T-helper 2 cell treated with Interferon-gamma antibody and Interleukin-4, amounts not matched to agents 5 μg/mL and 100 μg/mL, for 36 hours (primary cell): ENCODE measurements at regions not wholly inside any gene's neighbourhood (a gene's known extent, or its start where the extent isn't known, plus 50 kb on each side); places are given as distances from the start of the nearest gene placed in this dataset.

ENCODE experiments used
- DNase-seq: peaks from one replicate; pipeline ENCODE4 v3.0.0; 2021; ENCODE audit warnings: low spot score
- H3K27ac Mint-ChIP-seq: one replicate; pipeline ENCODE4 v1.8.0; 2021; ENCODE audit warnings: mild to moderate bottlenecking, mixed read lengths
- H3K27me3 Mint-ChIP-seq: one replicate; pipeline ENCODE4 v1.8.0; 2021; ENCODE audit warnings: low read depth, mixed read lengths
- H3K36me3 Mint-ChIP-seq: one replicate; pipeline ENCODE4 v1.8.0; 2021; ENCODE audit warnings: low read depth, mixed read lengths
- H3K4me1 Mint-ChIP-seq: one replicate; pipeline ENCODE4 v1.8.0; 2021; ENCODE audit warnings: low read depth, mixed read lengths
- H3K4me3 Mint-ChIP-seq: one replicate; pipeline ENCODE4 v1.8.0; 2022; ENCODE audit warnings: mild to moderate bottlenecking, moderate library complexity, mixed read lengths
- H3K9me3 Mint-ChIP-seq: one replicate; pipeline ENCODE4 v1.8.0; 2021; ENCODE audit warnings: mixed read lengths

GRCh38 chr1:213898684-213899083 is 89.1 kb upstream of the PROX1 start:
- H3K36me3 Mint-ChIP-seq: no peaks in the 10 kb centered on the region
- H3K27me3 Mint-ChIP-seq: no peaks in the 10 kb centered on the region
- H3K4me3 Mint-ChIP-seq: no peak overlapping the region
- no peaks in the 10 kb centered on the region for H3K9me3 Mint-ChIP-seq
- DNase-seq: no peak
- H3K4me1 Mint-ChIP-seq: no peaks in the 10 kb centered on the region
- no peak overlapping the region for H3K27ac Mint-ChIP-seq

- DNase-seq: no peak
- Mint-ChIP-seq H3K27ac (no peak overlapping the region), H3K9me3 (no peaks in the 10 kb centered on the region), H3K4me1 (no peaks in the 10 kb centered on the region), H3K36me3 (no peaks in the 10 kb centered on the region), H3K27me3 (no peaks in the 10 kb centered on the region), H3K4me3 (no peak overlapping the region)
Observed at GRCh38 chr1:213899413-213899812, 88.4 kb upstream of the PROX1 start.

- no peaks in the 10 kb centered on the region for H3K27me3 Mint-ChIP-seq
- no peaks in the 10 kb centered on the region for H3K36me3 Mint-ChIP-seq
- no peak overlapping the region for H3K27ac Mint-ChIP-seq
- H3K4me1 Mint-ChIP-seq: no peaks in the 10 kb centered on the region
- no peak for DNase-seq
- no peak overlapping the region for H3K4me3 Mint-ChIP-seq
- no peaks in the 10 kb centered on the region for H3K9me3 Mint-ChIP-seq
Observed at GRCh38 chr1:213905344-213905743, 82.4 kb upstream of the PROX1 start.

- Mint-ChIP-seq H3K27me3 (no peaks in the 10 kb centered on the region), H3K9me3 (no peaks in the 10 kb centered on the region), H3K27ac (no peak overlapping the region), H3K36me3 (no peaks in the 10 kb centered on the region), H3K4me1 (no peaks in the 10 kb centered on the region), H3K4me3 (no peak overlapping the region)
- DNase-seq: no peak
Observed at GRCh38 chr1:213908521-213908920, 79.3 kb upstream of the PROX1 start.

GRCh38 chr1:213914392-213914791 is 73.4 kb upstream of the PROX1 start:
- Mint-ChIP-seq H3K4me1 (peaks cover 2% of the 10 kb centered on the region), H3K9me3 (no peaks in the 10 kb centered on the region), H3K36me3 (no peaks in the 10 kb centered on the region), H3K27ac (no peak overlapping the region), H3K4me3 (no peak overlapping the region), H3K27me3 (no peaks in the 10 kb centered on the region)
- no peak for DNase-seq

GRCh38 chr1:213921311-213921710 is 66.5 kb upstream of the PROX1 start:
- Mint-ChIP-seq H3K36me3 (no peaks in the 10 kb centered on the region), H3K27me3 (no peaks in the 10 kb centered on the region), H3K9me3 (no peaks in the 10 kb centered on the region), H3K27ac (no peak overlapping the region), H3K4me1 (no peaks in the 10 kb centered on the region), H3K4me3 (no peak overlapping the region)
- DNase-seq: no peak

- Mint-ChIP-seq H3K4me3 (no peak overlapping the region), H3K27me3 (no peaks in the 10 kb centered on the region), H3K27ac (no peak overlapping the region), H3K9me3 (no peaks in the 10 kb centered on the region), H3K4me1 (no peaks in the 10 kb centered on the region), H3K36me3 (no peaks in the 10 kb centered on the region)
- DNase-seq: no peak
Observed at GRCh38 chr1:213921712-213922111, 66.1 kb upstream of the PROX1 start.

GRCh38 chr1:213925531-213926182 is 62.1 kb upstream of the PROX1 start:
- Mint-ChIP-seq H3K27me3 (no peaks in the 10 kb centered on the region), H3K36me3 (no peaks in the 10 kb centered on the region), H3K4me1 (no peaks in the 10 kb centered on the region), H3K9me3 (no peaks in the 10 kb centered on the region), H3K4me3 (no peak overlapping the region), H3K27ac (no peak overlapping the region)
- no peak for DNase-seq

- DNase-seq: no peak
- Mint-ChIP-seq H3K4me3 (no peak overlapping the region), H3K4me1 (no peaks in the 10 kb centered on the region), H3K27ac (no peak overlapping the region), H3K36me3 (no peaks in the 10 kb centered on the region), H3K27me3 (no peaks in the 10 kb centered on the region), H3K9me3 (no peaks in the 10 kb centered on the region)
Observed at GRCh38 chr1:213927846-213928245, 59.9 kb upstream of the PROX1 start.

GRCh38 chr1:213929398-213929797 is 58.4 kb upstream of the PROX1 start:
- H3K27me3 Mint-ChIP-seq: no peaks in the 10 kb centered on the region
- no peak for DNase-seq
- H3K27ac Mint-ChIP-seq: no peak overlapping the region
- H3K36me3 Mint-ChIP-seq: no peaks in the 10 kb centered on the region
- no peak overlapping the region for H3K4me3 Mint-ChIP-seq
- H3K9me3 Mint-ChIP-seq: no peaks in the 10 kb centered on the region
- H3K4me1 Mint-ChIP-seq: no peaks in the 10 kb centered on the region

- no peaks in the 10 kb centered on the region for H3K36me3 Mint-ChIP-seq
- no peak overlapping the region for H3K4me3 Mint-ChIP-seq
- H3K27me3 Mint-ChIP-seq: no peaks in the 10 kb centered on the region
- no peaks in the 10 kb centered on the region for H3K4me1 Mint-ChIP-seq
- no peaks in the 10 kb centered on the region for H3K9me3 Mint-ChIP-seq
- DNase-seq: no peak
- H3K27ac Mint-ChIP-seq: no peak overlapping the region
Observed at GRCh38 chr1:213931836-213932235, 55.9 kb upstream of the PROX1 start.

- Mint-ChIP-seq H3K27me3 (no peaks in the 10 kb centered on the region), H3K9me3 (no peaks in the 10 kb centered on the region), H3K27ac (no peak overlapping the region), H3K36me3 (no peaks in the 10 kb centered on the region), H3K4me1 (no peaks in the 10 kb centered on the region), H3K4me3 (no peak overlapping the region)
- no peak for DNase-seq
Observed at GRCh38 chr1:213933336-213933735, 54.4 kb upstream of the PROX1 start.

GRCh38 chr1:213934649-213935048 is 53.1 kb upstream of the PROX1 start:
- Mint-ChIP-seq H3K4me1 (no peaks in the 10 kb centered on the region), H3K27me3 (no peaks in the 10 kb centered on the region), H3K36me3 (no peaks in the 10 kb centered on the region), H3K9me3 (no peaks in the 10 kb centered on the region), H3K4me3 (no peak overlapping the region), H3K27ac (no peak overlapping the region)
- DNase-seq: no peak

GRCh38 chr1:213936571-213936970 is 51.2 kb upstream of the PROX1 start:
- no peaks in the 10 kb centered on the region for H3K4me1 Mint-ChIP-seq
- H3K27ac Mint-ChIP-seq: no peak overlapping the region
- H3K9me3 Mint-ChIP-seq: no peaks in the 10 kb centered on the region
- no peaks in the 10 kb centered on the region for H3K36me3 Mint-ChIP-seq
- DNase-seq: no peak
- H3K4me3 Mint-ChIP-seq: no peak overlapping the region
- H3K27me3 Mint-ChIP-seq: no peaks in the 10 kb centered on the region
